ENCODE measurements at regions not wholly inside any gene's neighbourhood (a gene's known extent, or its start where the extent isn't known, plus 50 kb on each side); places are given as distances from the start of the nearest gene placed in this dataset.
A peak's percentile ranks its signal among the peaks of the same experiment; 100 is the strongest.

DNA sequence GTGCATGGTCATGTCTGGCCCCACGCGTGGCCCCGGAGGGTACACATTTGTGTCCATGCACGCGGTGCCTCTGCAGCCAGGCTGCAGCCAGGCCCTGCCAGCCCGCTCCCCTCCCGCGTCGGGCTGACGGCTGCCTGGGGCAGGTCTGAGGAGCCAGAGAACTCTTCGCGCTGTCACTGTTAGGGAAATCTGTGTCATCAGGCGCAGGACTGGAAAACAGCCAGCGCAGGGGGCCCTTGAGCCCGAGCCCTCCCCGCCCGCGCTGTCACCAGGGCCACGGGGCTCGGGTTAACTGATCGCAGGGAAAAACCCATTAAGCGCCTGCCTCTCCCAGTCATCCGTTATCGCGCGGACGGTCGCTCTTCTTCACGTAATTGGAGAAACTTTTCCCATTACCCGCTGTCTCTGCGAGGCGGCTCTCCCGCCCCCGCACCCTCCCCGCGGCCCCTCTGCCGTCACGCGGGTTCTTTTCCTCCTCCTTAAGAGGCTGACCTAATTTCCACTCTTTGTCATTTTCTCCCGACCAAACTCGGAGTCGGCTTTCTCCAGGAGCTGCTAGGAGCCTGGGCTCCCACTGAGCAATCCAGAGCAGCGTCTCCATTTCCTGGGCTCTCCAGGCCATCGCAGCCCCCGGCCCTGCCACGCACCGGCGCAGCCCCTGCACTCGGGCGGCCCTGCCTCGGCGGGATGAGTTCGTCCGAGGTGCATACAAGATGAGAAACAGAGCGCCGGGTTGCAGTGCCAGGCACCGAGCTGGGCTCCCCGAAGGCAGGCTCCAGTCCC lies 57.5 kb upstream of the PRR23E start:
- DNase-seq (ENCODE audit: low spot score), result no peak

- DNase-seq (ENCODE audit: low spot score), result no peak
Measured at GRCh38 chr3:127136024-127136600, 56.8 kb upstream of the PRR23E start.

DNA sequence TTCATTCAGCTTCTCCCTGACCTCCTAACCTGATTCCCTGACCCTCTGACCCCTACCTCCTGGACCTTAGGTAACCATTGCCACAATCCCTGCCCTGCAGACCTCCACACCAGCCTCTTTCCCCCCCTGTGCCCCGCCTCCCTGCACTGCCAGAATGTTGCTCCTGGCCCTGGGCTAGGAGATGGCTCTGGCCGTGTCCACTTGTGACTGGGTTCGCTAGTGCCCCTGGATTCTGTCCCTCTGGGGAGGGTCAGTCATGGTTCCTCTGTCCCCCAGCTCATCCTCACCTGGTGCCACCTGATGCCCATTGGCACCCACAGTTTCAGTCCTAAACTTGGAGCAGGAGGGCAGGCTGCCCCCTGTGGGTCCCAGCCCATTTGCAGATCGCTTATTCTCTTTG lies 56.2 kb upstream of the PRR23E start:
- no peak for DNase-seq (ENCODE audit: low spot score)

- DNase-seq (ENCODE audit: low spot score), result no peak
Measured at GRCh38 chr3:127137113-127137512, 55.8 kb upstream of the PRR23E start.

DNA sequence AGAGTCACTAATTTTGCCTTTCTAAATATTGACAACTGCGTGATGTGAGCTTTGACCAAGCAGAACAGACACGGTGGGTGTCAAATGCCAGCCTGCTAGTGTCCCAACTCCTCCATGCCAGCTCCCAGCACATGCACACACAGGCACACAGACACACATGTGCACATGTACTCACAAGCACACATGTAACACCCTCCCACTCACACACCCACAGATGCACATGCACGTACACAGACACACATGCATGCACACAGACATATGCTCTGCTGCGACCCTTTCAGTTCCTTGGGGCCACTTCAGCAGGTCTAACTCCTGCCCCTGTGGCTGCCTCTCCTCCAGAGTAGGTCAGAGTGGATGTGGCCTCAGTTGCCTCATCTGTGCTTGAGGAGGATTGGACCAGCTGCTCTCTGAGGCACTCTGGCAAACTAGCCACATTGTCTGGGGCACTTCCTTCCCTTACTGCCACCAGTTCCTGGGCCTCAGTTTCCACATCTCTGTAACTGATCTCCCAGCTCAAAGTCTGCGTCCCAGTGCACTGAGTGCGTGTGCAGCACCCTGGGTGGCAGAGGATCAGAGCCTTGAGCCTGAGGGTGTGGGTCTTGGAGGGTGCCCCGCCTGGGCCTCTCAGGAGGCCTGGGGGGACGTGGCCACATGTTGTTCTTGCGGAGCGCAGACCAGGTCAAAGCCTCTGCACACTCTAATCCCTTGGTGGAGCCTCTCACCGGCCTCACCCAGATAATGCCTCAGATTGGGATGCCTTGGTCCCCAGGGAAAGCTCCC lies 55.0 kb upstream of the PRR23E start:
- DNase-seq (ENCODE audit: low spot score), result no peak

GRCh38 chr3:127139601-127140500 lies 53.1 kb upstream of the PRR23E start:
- no peak for DNase-seq (ENCODE audit: low spot score)

DNA sequence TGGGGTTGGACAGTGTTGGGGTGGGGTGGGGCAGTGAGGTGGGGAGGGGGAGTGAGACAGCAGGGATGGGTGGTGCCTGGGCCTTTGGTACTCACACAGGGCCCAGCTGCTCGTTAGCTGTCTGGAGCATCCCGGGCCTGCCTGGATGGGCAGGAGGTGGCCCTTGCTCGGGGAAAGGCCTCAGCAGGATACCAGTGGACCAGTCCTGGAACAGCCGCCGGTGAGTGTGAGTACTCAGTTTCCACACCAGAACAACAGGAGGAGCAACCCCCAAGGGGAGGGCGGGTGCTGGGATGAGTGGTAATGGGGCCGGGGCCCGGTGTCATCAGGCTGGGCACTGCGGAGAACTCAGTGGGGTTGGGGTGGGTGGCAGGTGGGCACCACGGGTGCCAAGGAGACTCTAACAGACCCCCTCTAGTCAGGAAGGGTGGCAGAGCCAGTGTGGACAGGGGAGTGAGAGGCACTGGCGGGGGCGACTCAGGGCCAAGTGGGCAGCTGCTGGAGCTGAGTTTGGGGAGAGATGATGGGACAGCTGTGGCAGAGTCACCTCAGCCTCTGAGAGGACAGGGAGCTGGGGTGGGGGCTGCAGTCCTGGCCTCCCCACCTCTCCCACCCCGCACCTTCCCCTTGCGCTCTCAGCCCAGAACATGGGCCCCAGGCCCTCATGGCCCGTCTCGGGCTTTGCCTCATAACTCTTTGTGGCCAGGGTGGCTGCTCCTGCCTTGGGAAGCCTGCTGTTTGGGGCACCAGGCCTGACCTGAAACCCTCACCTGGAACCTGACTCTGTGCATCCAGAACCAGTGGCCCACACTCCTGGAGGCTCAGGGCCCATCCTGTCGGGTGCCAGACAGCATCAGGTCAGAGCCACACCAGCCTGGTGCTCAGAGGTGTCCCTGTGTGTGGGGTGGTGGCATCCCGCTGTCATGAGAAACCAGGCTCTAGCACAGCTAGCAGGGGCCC lies 52.1 kb upstream of the PRR23E start:
- no peak for DNase-seq (ENCODE audit: low spot score)

DNA sequence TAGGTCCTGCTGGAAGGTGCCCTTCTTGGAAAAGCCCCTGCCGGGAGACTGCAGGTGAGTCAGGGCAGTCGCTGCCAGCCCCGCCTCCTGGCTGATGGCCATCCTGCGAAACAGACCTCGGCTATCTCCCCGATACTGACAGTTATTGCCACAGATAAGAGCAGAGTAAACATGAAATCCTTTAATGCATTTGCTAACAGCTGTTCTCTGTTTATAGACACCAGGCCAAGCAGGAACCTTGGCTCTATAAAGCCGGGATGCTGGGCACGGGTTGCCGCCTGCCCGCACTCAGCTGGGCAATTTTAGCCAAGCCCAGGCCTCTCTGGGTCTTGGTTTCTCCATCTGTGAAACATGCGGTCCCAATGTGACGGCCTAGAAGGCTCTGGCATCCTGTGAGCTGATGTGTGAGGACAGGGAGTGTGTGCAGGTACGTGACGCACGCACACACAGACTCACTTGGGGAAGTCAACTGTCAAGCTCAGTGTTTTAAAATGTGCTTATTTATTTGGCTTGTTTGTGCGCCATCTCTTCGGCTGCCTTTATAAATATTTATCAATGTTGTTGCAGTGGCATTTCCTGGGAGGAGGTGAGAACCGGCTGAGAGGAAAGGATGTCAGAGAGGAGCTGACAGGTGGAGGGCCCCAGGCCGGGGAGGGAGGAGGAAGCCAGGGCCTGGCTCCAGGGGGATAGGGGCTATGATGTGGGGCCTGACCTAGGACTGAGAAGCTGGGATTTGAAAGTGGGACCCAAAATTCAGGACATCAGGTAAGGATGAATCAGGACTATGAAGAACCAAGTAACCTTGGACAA lies 50.8 kb upstream of the PRR23E start:
- DNase-seq (ENCODE audit: low spot score), result peak; percentile 39
